Stimulated activated CD8-positive, alpha-beta memory T cell treated with anti-CD3 and anti-CD28 coated beads, Interleukin-2, amount 100 ng/mL, for 48 hours (primary cell): ENCODE measurements at regions not wholly inside any gene's neighbourhood (a gene's known extent, or its start where the extent isn't known, plus 50 kb on each side); places are given as distances from the start of the nearest gene placed in this dataset.

Experiments
- DNase-seq, 2 donors: peaks; one replicate each; pipeline ENCODE4 v3.0.0-alpha.2; 2020; ENCODE audit warnings: low read depth in 2 of 2

DNA sequence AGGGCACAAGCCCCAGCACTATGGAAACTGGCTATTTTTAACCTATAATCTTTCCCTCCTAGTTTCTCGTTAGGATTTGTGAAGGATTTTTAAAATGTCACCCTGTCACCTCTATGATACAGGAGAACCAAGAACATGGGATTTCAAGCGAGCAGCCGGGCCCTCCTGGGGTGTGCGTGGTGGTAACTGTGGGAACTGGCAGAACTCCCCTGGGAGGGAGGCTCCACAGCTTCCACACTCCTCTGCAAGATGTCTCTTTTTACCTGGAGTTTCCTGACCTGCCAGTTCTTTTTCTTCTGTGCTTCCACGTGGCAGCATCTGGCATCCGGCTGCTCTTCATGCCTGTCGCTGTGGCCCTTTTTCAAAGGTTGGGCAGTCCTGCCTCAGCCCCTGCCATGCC lies 386.3 kb upstream of the MYT1L start:
- DNase-seq, result no peak

DNA sequence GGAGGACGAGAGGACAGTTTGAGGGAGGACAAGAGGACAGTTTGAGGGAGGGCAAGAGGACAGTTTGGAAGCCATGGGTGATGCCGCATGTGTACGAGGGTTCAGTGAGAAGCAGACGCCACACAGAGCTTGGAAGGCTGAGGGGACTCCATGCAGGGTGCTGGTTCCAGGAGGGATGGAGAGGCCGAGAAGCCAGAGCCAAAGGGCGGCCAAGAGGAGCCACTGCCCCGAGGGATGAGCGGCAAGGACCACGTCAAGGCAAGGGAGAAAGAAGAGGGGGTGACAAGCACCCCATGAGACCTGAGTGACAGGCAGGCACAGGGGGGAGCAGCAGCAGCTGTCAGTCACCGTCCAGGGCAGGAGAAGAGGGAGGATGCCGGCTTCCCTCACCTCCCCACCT lies 385.7 kb upstream of the MYT1L start:
- no peak for DNase-seq

DNA sequence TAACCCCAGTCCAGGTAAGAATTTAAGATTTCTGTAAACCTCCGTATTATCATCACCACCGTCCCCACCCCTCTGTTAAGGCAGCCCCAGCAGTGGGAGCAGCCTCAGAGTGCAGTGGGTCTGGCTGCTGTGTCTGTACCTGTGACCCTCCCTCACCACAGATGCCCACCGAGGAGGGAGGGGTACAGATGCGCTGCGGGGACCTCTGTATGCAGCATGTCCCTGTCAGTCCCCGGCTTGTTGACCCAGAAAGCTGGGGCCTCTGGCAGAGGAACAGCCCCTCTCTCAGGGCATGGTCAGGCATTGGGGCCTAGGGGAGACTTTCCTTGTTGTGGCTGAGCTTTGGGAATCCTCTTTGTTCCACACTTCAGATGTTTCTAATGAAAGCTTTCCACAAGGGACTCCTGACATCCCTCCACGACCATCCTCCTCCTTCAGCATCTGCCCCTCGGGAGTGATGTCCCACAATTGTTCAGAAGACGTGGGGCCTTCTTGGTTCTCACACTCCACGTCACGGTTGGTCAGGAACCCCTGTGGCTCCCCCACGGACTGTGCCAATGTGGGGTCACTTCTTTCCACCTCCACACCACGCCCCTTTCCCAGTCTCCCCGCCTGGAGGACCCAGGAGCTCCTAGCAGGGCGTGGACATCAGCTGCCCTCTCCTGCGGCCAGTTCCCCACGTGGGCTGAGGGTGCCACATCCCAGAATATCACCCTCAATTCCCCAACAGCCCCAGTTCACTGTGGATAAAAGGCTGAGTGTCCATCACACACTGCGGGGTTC lies 384.2 kb upstream of the MYT1L start:
- no peak for DNase-seq

- DNase-seq, result no peak
Measured at GRCh38 chr2:2714408-2714807, 383.3 kb upstream of the MYT1L start.

DNA sequence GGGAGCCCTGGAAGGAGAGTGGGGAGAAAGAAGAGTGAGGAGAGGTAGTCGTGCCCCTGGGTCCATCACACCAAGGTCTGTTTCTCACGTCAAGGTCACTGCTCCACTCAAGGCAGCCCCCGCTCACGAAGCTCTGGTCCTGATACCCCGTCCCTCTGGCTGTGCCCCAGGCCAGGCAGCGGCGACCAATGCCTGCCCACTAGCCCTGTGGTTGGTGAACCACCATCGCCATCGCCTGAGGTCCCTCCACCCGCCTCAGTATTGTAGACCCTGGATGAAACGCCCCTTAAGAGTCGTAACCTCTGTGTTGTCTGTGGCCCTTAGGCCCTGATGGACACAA lies 378.3 kb upstream of the MYT1L start:
- DNase-seq, result no peak

- no peak for DNase-seq
Measured at GRCh38 chr2:2708575-2709430, 377.7 kb upstream of the MYT1L start.

DNA sequence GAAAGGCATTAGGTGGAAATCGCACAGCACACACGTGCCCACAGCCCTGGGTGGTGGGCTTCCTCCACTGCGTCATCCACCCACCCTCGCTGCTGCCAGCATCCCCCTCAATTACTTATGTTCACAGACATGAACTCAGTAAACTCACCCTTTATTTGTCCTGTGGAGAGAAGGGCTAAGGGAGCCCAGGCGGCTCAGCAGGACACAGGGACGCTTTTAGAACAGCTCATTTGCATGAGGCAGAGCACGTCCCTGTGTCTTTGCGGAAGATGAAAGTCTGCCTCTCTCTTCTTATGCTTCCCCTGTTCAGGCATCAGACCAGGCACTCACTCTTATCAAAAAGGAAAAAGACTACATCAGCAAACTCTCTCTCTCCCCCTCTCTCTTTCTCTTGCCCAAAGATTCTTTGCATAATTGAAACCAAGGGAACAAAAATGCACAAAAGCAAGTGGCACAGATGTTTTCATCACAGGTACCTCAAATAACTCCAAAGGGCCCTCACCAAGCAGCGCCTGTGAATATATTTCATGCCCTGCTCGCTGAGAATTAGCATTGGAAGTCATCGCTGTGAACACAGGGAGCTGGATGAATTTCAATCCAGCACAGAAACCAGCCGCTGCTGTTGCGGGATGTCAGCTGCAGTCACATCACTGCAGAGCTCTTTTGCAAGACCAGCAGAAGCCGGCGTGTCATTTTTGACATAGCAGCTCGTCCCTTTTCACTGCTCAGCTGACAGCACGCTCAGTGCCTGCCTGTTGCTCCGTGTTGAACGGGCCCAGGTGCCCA lies 376.3 kb upstream of the MYT1L start:
- no peak for DNase-seq

GRCh38 chr2:2706306-2706705 lies 375.2 kb upstream of the MYT1L start:
- DNase-seq, result no peak

- no peak for DNase-seq
Measured at GRCh38 chr2:2705871-2706270, 374.8 kb upstream of the MYT1L start.

GRCh38 chr2:2704428-2705090 lies 373.5 kb upstream of the MYT1L start:
- no peak for DNase-seq

DNA sequence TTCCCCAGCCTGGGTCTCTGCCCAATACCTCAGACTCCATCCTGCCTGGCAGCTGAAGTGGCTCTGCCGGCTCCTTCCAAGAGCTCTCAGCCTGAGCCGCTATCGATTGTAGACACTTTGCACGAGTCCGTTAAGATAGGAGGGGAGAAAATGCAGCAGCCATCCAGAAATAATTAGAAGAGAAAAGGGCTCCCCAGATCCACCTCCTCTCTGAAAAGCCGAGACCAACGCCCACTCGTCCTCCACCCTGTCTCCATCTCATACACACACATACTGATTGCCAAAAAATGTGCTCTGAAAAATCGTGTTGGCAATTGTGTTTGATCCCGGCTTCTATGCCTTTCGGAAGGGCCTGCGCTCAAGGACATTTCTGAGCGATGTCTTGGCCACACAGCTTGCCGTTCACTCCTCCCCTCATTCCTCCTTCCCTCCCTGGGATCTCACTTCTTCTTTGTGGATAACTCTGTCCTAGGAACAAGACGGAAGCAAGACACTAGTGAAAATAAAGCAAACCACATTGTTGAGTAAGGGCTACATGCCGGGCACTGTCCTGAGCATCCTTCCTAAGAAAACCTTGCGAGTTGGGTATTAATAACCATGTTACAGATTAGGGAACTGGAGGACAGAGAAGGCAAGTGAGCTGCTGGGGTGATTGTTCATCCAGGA lies 372.8 kb upstream of the MYT1L start:
- DNase-seq, result no peak

GRCh38 chr2:2703172-2703571 lies 372.1 kb upstream of the MYT1L start:
- no peak for DNase-seq

DNA sequence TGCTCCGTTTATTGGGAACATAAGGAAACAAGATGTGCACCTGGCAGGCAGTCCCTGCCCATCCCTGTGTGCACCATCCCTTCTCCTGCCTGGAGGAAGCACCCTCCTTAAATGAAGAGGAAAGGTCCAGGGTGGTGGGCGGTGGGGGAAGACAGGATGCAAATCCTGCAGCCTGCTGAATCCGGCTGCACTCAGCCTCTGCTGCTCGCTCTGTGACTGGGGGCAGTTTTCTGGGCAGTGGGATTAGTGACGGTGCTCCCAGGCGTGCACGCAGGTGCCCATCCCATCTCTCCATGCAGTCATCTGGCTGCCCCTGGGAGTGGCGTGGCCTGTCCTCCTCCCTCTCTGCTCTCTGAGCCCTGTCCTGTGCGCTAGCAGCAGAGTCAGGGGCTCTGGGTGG lies 371.3 kb upstream of the MYT1L start:
- no peak for DNase-seq

- no peak for DNase-seq
Measured at GRCh38 chr2:2701813-2702212, 370.7 kb upstream of the MYT1L start.

- no peak for DNase-seq
Measured at GRCh38 chr2:2701176-2701781, 370.2 kb upstream of the MYT1L start.

DNA sequence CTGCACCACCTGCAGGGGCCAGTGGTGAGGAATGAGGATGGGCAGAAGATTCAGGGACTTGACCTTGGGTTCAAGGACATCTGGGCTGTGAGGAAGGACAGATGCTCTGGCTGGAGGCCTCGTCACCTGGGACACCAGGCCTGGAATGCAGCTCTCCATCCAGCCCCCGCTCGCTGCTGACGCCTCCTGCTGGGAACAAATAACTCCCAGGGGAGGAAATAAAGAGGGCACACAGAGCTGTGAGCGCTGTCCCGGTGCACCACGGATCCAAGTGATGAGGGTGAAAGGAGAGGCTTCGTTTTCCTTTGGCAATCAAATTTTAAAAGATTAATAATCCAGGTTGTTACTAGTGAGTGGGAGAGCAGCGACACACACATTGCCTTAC lies 368.0 kb upstream of the MYT1L start:
- no peak for DNase-seq

GRCh38 chr2:2698182-2699120 lies 367.4 kb upstream of the MYT1L start:
- no peak for DNase-seq

- no peak for DNase-seq
Measured at GRCh38 chr2:2696733-2697455, 365.8 kb upstream of the MYT1L start.

DNA sequence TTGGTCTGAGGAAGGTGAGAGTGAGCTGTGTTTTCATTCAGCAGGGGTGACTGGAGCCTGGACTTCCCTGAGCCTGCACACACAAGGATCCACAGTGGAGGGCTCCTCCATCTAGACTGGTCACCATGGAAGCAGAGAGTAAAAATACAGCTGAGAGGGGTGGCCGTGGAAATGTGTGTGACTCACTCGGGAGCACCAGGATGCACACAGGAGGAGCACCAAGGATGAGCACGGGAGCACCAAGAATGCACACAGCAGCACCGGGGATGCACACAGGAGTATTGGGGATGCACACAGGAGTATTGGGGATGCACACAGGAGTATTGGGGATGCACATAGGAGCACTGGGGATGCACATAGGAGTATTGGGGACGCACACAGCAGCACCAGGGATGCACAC lies 365.2 kb upstream of the MYT1L start:
- no peak for DNase-seq
